T-helper 17 cell (primary cell): ENCODE measurements at regions not wholly inside any gene's neighbourhood (a gene's known extent, or its start where the extent isn't known, plus 50 kb on each side); places are given as distances from the start of the nearest gene placed in this dataset.

Experiments
- ATAC-seq: fragments of 150-1000 bp; cut with Tn5 transposase; 2 replicates; pipeline ENCODE4 v1.10.0; 2021; ENCODE audit warnings: mild to moderate bottlenecking, moderate library complexity
- DNase-seq, 3 donors: peaks; one replicate each; pipeline versions ENCODE4 v3.0.0 to v3.0.0-alpha.2; 2020 to 2021
- H3K9me3 ChIP-seq: one replicate; pipeline ENCODE4 v1.7.0; 2013; ENCODE audit warnings: low read length, mild to moderate bottlenecking; ENCODE audit not compliant: control insufficient read depth, poor library complexity, severe bottlenecking
- H3K27ac Mint-ChIP-seq: one replicate; pipeline ENCODE4 v1.8.0; 2022; ENCODE audit warnings: mild to moderate bottlenecking, moderate library complexity, mixed read lengths
- H3K27me3 Mint-ChIP-seq: one replicate; pipeline ENCODE4 v1.8.0; 2022; ENCODE audit warnings: mixed read lengths
- H3K36me3 Mint-ChIP-seq: one replicate; pipeline ENCODE4 v1.8.0; 2022; ENCODE audit warnings: low read depth, mixed read lengths
- H3K4me1 Mint-ChIP-seq: one replicate; pipeline ENCODE4 v1.8.0; 2022; ENCODE audit warnings: mild to moderate bottlenecking, mixed read lengths
- H3K4me3 Mint-ChIP-seq: one replicate; pipeline ENCODE4 v1.8.0; 2022; ENCODE audit warnings: mild to moderate bottlenecking, moderate library complexity, mixed read lengths

- DNase-seq (no peak), ATAC-seq (no peak)
- Mint-ChIP-seq H3K36me3 (no peaks in the 10 kb centered on the region), H3K4me3 (no peak overlapping the region), H3K4me1 (peaks cover 4% of the 10 kb centered on the region), H3K27me3 (peaks cover 75% of the 10 kb centered on the region), H3K27ac (no peak overlapping the region)
- no peaks in the 10 kb centered on the region for H3K9me3 ChIP-seq
Measured at GRCh38 chr20:46803123-46804020, 91.3 kb upstream of the EYA2 start.

GRCh38 chr20:46804126-46804525 lies 90.5 kb upstream of the EYA2 start:
- H3K27me3 Mint-ChIP-seq, result peaks cover 69% of the 10 kb centered on the region
- no peak for ATAC-seq
- no peaks in the 10 kb centered on the region for H3K36me3 Mint-ChIP-seq
- H3K27ac Mint-ChIP-seq, result no peak overlapping the region
- no peaks in the 10 kb centered on the region for H3K9me3 ChIP-seq
- DNase-seq, result no peak
- no peak overlapping the region for H3K4me3 Mint-ChIP-seq
- H3K4me1 Mint-ChIP-seq, result no peaks in the 10 kb centered on the region

- Mint-ChIP-seq H3K36me3 (peaks cover 2% of the 10 kb centered on the region), H3K4me1 (no peaks in the 10 kb centered on the region), H3K4me3 (no peak overlapping the region), H3K27me3 (peaks cover 72% of the 10 kb centered on the region), H3K27ac (no peak overlapping the region)
- no peaks in the 10 kb centered on the region for H3K9me3 ChIP-seq
- no peak for DNase-seq
- no peak for ATAC-seq
Measured at GRCh38 chr20:46805836-46806235, 88.8 kb upstream of the EYA2 start.

GRCh38 chr20:46807998-46808397 lies 86.6 kb upstream of the EYA2 start:
- Mint-ChIP-seq H3K27me3 (peaks cover 63% of the 10 kb centered on the region), H3K4me1 (no peaks in the 10 kb centered on the region)
- ATAC-seq, result no peak

DNA sequence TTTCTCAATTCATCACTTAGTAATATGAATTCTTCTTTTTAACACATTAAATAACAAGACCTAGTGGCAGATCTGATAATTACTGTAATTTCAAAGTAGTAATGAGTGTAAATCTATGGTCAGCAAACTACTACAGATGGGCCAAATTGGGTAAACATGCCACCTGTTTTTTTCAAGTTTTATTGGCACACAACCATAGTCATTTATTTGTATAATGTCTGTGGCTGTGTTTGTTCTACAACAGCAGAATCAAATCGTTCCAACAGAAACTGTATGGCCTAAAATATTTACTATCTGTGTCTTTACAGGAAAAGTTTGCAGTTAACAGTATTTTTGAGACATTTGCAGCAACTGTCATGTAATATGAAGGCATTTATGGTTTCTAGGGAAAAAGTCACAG lies 86.1 kb upstream of the EYA2 start:
- Mint-ChIP-seq H3K36me3 (peaks cover 2% of the 10 kb centered on the region), H3K27me3 (peaks cover 61% of the 10 kb centered on the region), H3K27ac (no peak overlapping the region), H3K4me3 (no peak overlapping the region), H3K4me1 (no peaks in the 10 kb centered on the region)
- ATAC-seq, result no peak
- H3K9me3 ChIP-seq, result no peaks in the 10 kb centered on the region
- DNase-seq, result no peak

More at GRCh38 chr20:46807998-46808397, 86.6 kb upstream of the EYA2 start:
- no peaks in the 10 kb centered on the region for H3K9me3 ChIP-seq
- Mint-ChIP-seq H3K27ac (no peak overlapping the region), H3K4me3 (no peak overlapping the region), H3K36me3 (peaks cover 2% of the 10 kb centered on the region)
- DNase-seq, result no peak

- no peaks in the 10 kb centered on the region for H3K9me3 ChIP-seq
- DNase-seq (no peak), ATAC-seq (no peak)
- Mint-ChIP-seq H3K36me3 (peaks cover 2% of the 10 kb centered on the region), H3K4me1 (no peaks in the 10 kb centered on the region), H3K27me3 (peaks cover 56% of the 10 kb centered on the region), H3K27ac (no peak overlapping the region), H3K4me3 (no peak overlapping the region)
Measured at GRCh38 chr20:46809706-46810360, 84.8 kb upstream of the EYA2 start.

DNA sequence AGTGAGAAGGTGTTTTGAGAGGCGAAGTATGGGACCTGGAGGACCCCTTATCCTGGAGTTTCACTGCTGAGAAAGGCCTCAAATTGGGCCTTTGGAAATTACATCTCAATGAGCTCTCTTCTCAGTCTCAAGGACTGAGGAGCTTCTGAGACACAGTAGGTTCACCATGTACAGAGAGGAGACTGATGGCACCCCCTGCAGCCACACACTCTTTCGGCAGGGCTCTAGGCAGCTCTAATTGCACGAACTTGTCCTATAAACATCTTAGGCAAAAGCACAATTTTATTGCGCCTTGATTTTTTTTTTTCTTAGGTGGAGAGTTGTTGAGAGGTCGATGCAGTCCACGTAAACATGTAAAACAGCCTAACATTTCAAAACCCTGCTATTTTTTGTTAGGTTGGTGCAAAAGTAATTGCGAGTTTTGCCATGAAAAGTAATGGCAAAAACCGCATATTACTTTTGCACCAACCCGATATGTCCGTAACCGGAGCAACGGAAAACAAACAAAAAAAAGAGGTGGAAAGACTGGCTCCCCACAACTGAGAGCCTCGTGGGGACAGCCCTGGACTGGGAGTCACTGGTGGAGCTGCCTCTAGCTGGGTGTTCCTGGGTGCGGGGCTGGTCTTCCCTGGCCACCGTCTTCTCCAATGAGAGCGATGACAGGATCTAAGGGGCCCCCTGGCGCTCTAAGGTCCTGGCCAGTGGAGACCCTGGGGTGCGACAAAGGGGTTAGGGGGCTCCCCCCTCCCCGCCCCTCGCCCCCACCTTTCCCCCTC lies 84.0 kb upstream of the EYA2 start:
- no peaks in the 10 kb centered on the region for H3K9me3 ChIP-seq
- Mint-ChIP-seq H3K4me1 (no peaks in the 10 kb centered on the region), H3K27me3 (peaks cover 61% of the 10 kb centered on the region), H3K36me3 (peaks cover 2% of the 10 kb centered on the region), H3K27ac (no peak overlapping the region), H3K4me3 (no peak overlapping the region)
- ATAC-seq (no peak), DNase-seq (no peak)

GRCh38 chr20:46811224-46812084 lies 83.2 kb upstream of the EYA2 start:
- peaks cover 2% of the 10 kb centered on the region for H3K36me3 Mint-ChIP-seq
- H3K4me3 Mint-ChIP-seq, result no peak overlapping the region
- DNase-seq (no peak), ATAC-seq (no peak)
- no peak overlapping the region for H3K27ac Mint-ChIP-seq
- H3K4me1 Mint-ChIP-seq, result no peaks in the 10 kb centered on the region
- no peaks in the 10 kb centered on the region for H3K9me3 ChIP-seq
- peaks cover 63% of the 10 kb centered on the region for H3K27me3 Mint-ChIP-seq

DNA sequence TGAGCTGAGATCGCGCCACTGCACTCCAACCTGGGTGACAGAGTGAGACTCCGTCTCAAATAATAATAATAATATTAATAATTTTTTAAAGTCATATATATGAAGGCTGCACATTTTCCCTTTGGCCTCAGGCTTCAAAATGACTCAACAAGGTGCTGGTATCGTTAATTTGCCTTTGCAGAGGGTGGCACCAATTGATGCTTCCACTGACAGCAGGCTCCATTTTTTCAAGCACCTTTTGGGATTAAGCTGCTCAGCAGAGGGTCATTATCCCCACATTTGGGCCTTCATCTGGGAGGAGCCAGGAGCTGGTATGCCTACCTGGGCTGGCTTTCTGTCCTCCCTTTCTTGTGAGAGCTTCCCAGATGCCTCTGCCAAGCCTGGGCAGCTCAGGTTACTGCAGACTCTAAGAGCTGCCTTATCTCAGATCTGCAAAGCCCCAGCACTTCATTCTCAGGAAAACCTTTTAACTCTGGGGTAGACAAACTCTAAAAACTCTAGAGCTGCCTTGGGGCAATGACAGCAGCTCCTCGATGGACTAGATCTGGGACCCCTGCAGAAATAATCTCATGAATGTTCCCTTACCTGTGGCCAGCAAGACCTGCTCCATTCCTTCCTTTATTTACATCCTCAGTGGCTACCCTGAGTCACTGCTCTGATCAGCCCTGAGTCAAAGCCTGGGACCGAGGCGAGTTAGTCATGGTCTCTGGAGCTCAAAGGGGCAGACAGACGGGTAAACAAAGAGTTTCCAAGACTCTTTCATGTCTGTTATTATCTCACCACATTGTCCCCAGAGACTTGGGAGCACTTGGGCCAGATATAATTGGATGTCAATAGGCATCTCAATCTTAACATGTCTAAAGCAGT lies 80.0 kb upstream of the EYA2 start:
- Mint-ChIP-seq H3K4me3 (no peak overlapping the region), H3K27ac (no peak overlapping the region), H3K27me3 (peaks cover 72% of the 10 kb centered on the region), H3K36me3 (peaks cover 2% of the 10 kb centered on the region), H3K4me1 (no peaks in the 10 kb centered on the region)
- ATAC-seq, result no peak
- H3K9me3 ChIP-seq, result no peaks in the 10 kb centered on the region
- no peak for DNase-seq

- H3K36me3 Mint-ChIP-seq, result no peaks in the 10 kb centered on the region
- no peak overlapping the region for H3K27ac Mint-ChIP-seq
- H3K4me1 Mint-ChIP-seq, result no peaks in the 10 kb centered on the region
- DNase-seq (no peak), ATAC-seq (no peak)
- H3K9me3 ChIP-seq, result no peaks in the 10 kb centered on the region
- H3K27me3 Mint-ChIP-seq, result peaks cover 72% of the 10 kb centered on the region
- H3K4me3 Mint-ChIP-seq, result no peak overlapping the region
Measured at GRCh38 chr20:46816097-46816496, 78.5 kb upstream of the EYA2 start.

DNA sequence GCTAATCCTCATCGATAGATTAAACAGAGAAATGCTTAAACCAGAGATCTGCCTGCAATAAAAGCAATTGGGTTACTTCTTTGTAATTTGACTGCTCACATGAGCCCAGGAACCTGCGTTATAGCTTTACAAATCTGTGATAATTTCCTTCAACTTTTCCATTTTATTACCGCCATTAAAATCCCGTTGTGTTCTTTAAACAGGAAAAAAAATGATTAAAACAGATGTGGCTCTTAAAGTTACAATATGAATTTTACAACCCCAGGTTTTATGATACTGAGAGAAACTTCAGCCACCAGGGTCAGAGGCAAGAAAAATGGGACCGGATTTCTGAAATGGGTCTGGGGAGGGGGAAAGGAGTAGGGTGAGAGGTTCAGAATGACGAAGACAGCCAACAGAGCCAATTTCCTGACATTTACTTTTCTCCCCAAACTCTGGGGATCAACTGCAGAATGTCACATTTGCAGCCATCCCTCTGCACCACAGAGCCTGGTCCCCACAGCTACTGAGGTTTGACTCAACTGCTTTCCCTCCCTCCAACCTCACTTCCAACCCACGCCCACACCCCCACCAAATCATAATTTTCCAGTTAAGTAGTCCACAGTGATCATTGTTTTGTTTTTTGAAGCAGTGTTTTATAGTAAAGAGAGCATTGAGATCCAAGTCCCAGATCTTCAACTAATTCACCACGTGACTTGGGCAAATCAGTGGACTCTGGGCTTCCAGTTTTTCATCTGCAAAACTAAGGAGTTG lies 77.6 kb upstream of the EYA2 start:
- DNase-seq (no peak), ATAC-seq (no peak)
- Mint-ChIP-seq H3K27me3 (peaks cover 66% of the 10 kb centered on the region), H3K27ac (no peak overlapping the region), H3K4me3 (no peak overlapping the region), H3K4me1 (no peaks in the 10 kb centered on the region), H3K36me3 (no peaks in the 10 kb centered on the region)
- no peaks in the 10 kb centered on the region for H3K9me3 ChIP-seq
